GM12878 (cell line): ENCODE measurements at regions not wholly inside any gene's neighbourhood (a gene's known extent, or its start where the extent isn't known, plus 50 kb on each side); places are given as distances from the start of the nearest gene placed in this dataset.

ENCODE experiments used
- ATAC-seq: fragments of 200-7000 bp; cut with Tn5 transposase; 3 replicates; pipeline ENCODE4 v1.9.1; 2020; ENCODE audit warnings: mild to moderate bottlenecking, moderate library complexity
- BruUV-seq: library from RNA; stranded (reverse); fragments of 400-500 nt; replicated peaks from 2 replicates; lab custom pipeline; 2021; lab: Mats Ljungman, UMichigan
- CTCF ChIA-PET: fragments of 300-600 bp; sonication (Branson Sonifier 250); formaldehyde crosslinking; extraction: SDS; loops from one replicate; lab custom pipeline; 2021; ENCODE audit warnings: inconsistent platforms; lab: Yijun Ruan, JAX
- POLR2A ChIA-PET: fragments of 350-600 bp; formaldehyde crosslinking; extraction: SDS; loops from one replicate; lab custom pipeline; 2021; ENCODE audit warnings: inconsistent platforms; lab: Charles Lee
- RAD21 ChIA-PET: fragments of 300-600 bp; sonication (Branson Sonifier 250); formaldehyde crosslinking; loops from one replicate; lab custom pipeline; 2023; ENCODE audit warnings: antibody characterized with exemption; ENCODE audit not compliant: unreplicated experiment; lab: Charles Lee
- SMC1A ChIA-PET: fragments of 300-600 bp; sonication (Branson Sonifier 250); formaldehyde crosslinking; loops from one replicate; lab custom pipeline; 2023; ENCODE audit not compliant: unreplicated experiment, uncharacterized antibody; lab: Charles Lee
- DNase-seq: peaks from one replicate; pipeline ENCODE4 v3.0.0-alpha.2; 2011; ENCODE audit warnings: low read depth, low spot score
- FAIRE-seq: peaks from 3 replicates; lab custom pipeline; 2011; peaks lifted over from hg19 to GRCh38; lab: Jason Lieb, UNC
- H2AFZ ChIP-seq: 2 replicates; pipeline ENCODE4 v1.6.0; 2011; ENCODE audit warnings: low read depth, low read length, control low read depth; ENCODE audit not compliant: control insufficient read depth
- H3K27ac ChIP-seq: 2 replicates; pipeline ENCODE4 v1.5.1; 2011; ENCODE audit warnings: control low read depth; ENCODE audit not compliant: control insufficient read depth, insufficient read depth
- H3K27me3 ChIP-seq, 2 experiments: replicated peaks in 1 of 2; 2 replicates each; pipeline versions ENCODE4 v1.6.0 to v1.6.1; 2011; ENCODE audit warnings: low read length in 1 of 2; ENCODE audit not compliant: control insufficient read depth in 2 of 2, insufficient read depth in 2 of 2
- H3K36me3 ChIP-seq, 2 experiments: 2 replicates each; pipeline ENCODE4 v1.5.1; 2011; ENCODE audit warnings: low read length in 1 of 2; ENCODE audit not compliant: control insufficient read depth in 2 of 2, insufficient read depth in 2 of 2
- H3K4me1 ChIP-seq: 2 replicates; pipeline ENCODE4 v1.6.1; 2011; ENCODE audit warnings: mild to moderate bottlenecking, low read length, moderate library complexity, mixed read lengths; ENCODE audit not compliant: control insufficient read depth, insufficient read depth
- H3K4me2 ChIP-seq: 2 replicates; pipeline ENCODE4 v1.6.0; 2011; ENCODE audit warnings: control low read depth; ENCODE audit not compliant: control insufficient read depth, insufficient read depth
- H3K4me3 ChIP-seq: fragments of 200-600 bp; sonication (generic); 2 replicates; pipeline ENCODE4 v1.5.1; 2016
- H3K79me2 ChIP-seq: 2 replicates; pipeline ENCODE4 v1.6.0; 2011; ENCODE audit warnings: low read length; ENCODE audit not compliant: control insufficient read depth, insufficient read depth
- H3K9ac ChIP-seq: 2 replicates; pipeline ENCODE4 v1.8.0; 2011; ENCODE audit warnings: low read length, control low read depth, mixed read lengths; ENCODE audit not compliant: control insufficient read depth, insufficient read depth
- H3K9me3 ChIP-seq: replicated peaks from 3 replicates; pipeline ENCODE4 v1.5.1; 2011; ENCODE audit warnings: mild to moderate bottlenecking, low read length; ENCODE audit not compliant: control insufficient read depth, insufficient read depth
- H4K20me1 ChIP-seq: 2 replicates; pipeline ENCODE4 v1.6.0; 2011; ENCODE audit not compliant: control insufficient read depth, insufficient read depth
- BCL3 ChIP-seq: IDR thresholded peaks from 2 replicates; pipeline ENCODE4 v1.6.1; 2011; ENCODE audit warnings: borderline replicate concordance, low read depth, mild to moderate bottlenecking, moderate library complexity, low read length; ENCODE audit not compliant: insufficient read depth, poor library complexity, severe bottlenecking
- CHD1 ChIP-seq: IDR thresholded peaks from 2 replicates; pipeline ENCODE4 v1.6.1; 2012; ENCODE audit warnings: low read depth, low read length, improper control_type of control experiment
- EZH2 ChIP-seq: IDR thresholded peaks from 2 replicates; pipeline ENCODE4 v1.6.1; 2012; ENCODE audit warnings: low read depth, mild to moderate bottlenecking, control low read depth, inconsistent platforms, low read length, borderline replicate concordance; ENCODE audit not compliant: control insufficient read depth
- HDAC6 ChIP-seq: fragments of 200-600 bp; sonication (generic); IDR thresholded peaks from one replicate; pipeline ENCODE4 v1.8.0; 2017; ENCODE audit warnings: antibody characterized with exemption; ENCODE audit not compliant: unreplicated experiment
- NR2C1 ChIP-seq: fragments of 450-650 bp; IDR thresholded peaks from 2 replicates; pipeline ENCODE4 v1.6.1; 2017; ENCODE audit warnings: antibody characterized with exemption, mild to moderate bottlenecking, moderate library complexity
- NRF1 ChIP-seq: conservative IDR thresholded peaks from 2 replicates; pipeline ENCODE4 v1.6.1; 2011; ENCODE audit warnings: mild to moderate bottlenecking, low read depth, low read length, improper control_type of control experiment
- SPI1 ChIP-seq: IDR thresholded peaks from 2 replicates; pipeline ENCODE4 v1.6.1; 2011; ENCODE audit warnings: low read depth, mild to moderate bottlenecking, low read length, moderate library complexity, borderline replicate concordance; ENCODE audit not compliant: insufficient read depth
- ZBTB11 ChIP-seq: fragments of 450-650 bp; formaldehyde crosslinking; IDR thresholded peaks from 2 replicates; pipeline ENCODE4 v1.5.0; 2022; ENCODE audit warnings: mild to moderate bottlenecking, missing genetic modification characterization
- ZBTB40 ChIP-seq: fragments of 450-650 bp; IDR thresholded peaks from 2 replicates; pipeline ENCODE4 v1.6.1; 2016; ENCODE audit warnings: mild to moderate bottlenecking, moderate library complexity, borderline replicate concordance
- WGBS: methylation state at CpG from one replicate; pipeline ENCODE4 v1.1.6; 2016; ENCODE audit warnings: low lambda C conversion rate; ENCODE audit not compliant: insufficient replicate concordance, insufficient coverage; ENCODE audit errors: missing lambda C conversion rate; 5-methylcytosine and 5-hydroxymethylcytosine counted together
- in situ Hi-C: fragments of 300-500 bp; cut with MboI; formaldehyde crosslinking; loops from 9 replicates; pipeline ENCODE4 v1.14.3; 2018; ENCODE audit warnings: mixed read lengths
- intact Hi-C: fragments of 100-400 bp; cut with micrococcal nuclease; formaldehyde crosslinking; loops from one replicate; pipeline ENCODE4 v1.14.2; 2022; ENCODE audit not compliant: unreplicated experiment

- no peak for TF ChIP-seq BCL3
- TF ChIP-seq, all 136 proteins: peak for 0
Observed at GRCh38 chr6:71199736-71200135, 88.9 kb upstream of the OGFRL1 start (continued).

DNA sequence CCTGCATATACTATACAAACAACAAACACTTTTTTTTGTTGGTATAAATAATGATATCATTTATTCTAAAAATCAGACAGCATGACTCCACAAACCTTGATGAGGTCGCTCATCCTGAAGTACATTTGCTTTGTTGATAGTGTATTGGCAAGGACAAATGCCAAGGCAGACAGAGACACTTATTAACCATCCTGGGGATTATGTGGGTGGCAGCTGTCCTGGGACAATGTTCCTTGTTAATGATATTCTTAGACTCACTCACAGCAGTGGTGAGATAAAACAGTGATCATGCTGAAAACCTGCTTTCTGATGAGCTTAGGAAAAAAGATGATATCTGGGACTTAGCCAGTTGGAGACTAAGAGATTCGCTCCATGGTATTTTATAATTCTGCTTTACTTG, 85.4 kb upstream of the OGFRL1 start:
- Histone ChIP-seq H3K4me3 (no peak overlapping the region), H3K27me3 (no peaks in the 10 kb centered on the region), H2AFZ (no peak overlapping the region), H3K27ac (no peak overlapping the region), H3K4me1 (no peaks in the 10 kb centered on the region), H3K4me2 (no peak overlapping the region), H3K9ac (no peak overlapping the region), H3K36me3 (no peaks in the 10 kb centered on the region), H3K9me3 (no peaks in the 10 kb centered on the region; the same call in 2 of the 3 replicates), H4K20me1 (no peaks in the 10 kb centered on the region), H3K79me2 (no peaks in the 10 kb centered on the region)
- ChIA-PET SMC1A (no interaction called here), RAD21 (no interaction called here), CTCF (no interaction called here), POLR2A (no interaction called here)
- no TSS peak for BruUV-seq
- 0% methylated on average over 2 of the region's 2 CpGs for WGBS
- ATAC-seq: no peak
- no peak for DNase-seq
- in situ Hi-C loops: no loop called here
- TF ChIP-seq HDAC6 (no peak), SPI1 (no peak), ZBTB40 (no peak), NR2C1 (no peak), CHD1 (no peak), BCL3 (no peak), ZBTB11 (CRISPR knock-in tag) (no peak), NRF1 (no peak), EZH2 (no peak)
- TF ChIP-seq, all 136 proteins: peak for 0
- intact Hi-C loops: no loop called here
- FAIRE-seq: no peak
